HG03575 (cell line): ENCODE measurements at regions not wholly inside any gene's neighbourhood (a gene's known extent, or its start where the extent isn't known, plus 50 kb on each side); places are given as distances from the start of the nearest gene placed in this dataset.
"Not testable (repeated sequence)": the region's sequence is repeated elsewhere in the genome, so short reads cannot be mapped to it uniquely, and the experiment has no call there.

ENCODE experiments used
- ATAC-seq: cut with Tn5 transposase; IDR thresholded peaks from one replicate; pipeline ENCODE4 v1.9.1; 2021; ENCODE audit not compliant: unreplicated experiment, insufficient number of reproducible peaks, low FRiP score; ENCODE audit errors: extremely low read depth

- ATAC-seq: no peak
Observed at GRCh38 chr6:6971369-6971768, 136.4 kb upstream of the RREB1 start.

DNA sequence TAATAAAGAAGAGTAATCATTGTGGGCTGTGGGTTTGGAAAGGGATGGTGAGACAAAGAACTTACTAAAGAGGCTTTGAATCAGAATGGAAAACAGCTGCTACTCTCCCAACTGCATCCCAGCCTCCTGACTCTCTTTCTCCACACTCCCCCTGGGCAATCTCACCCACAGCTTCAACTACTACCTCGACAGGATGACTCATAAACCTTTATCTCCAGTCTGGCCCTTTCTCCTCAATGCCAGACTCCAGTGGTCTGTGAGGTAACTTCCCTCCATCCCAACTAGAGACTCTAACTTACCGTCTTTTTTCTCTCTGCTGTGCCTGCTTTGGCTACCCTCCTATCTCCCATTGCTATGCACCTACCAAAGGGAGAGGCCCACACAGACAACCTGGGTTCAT is 135.3 kb upstream of the RREB1 start:
- no peak for ATAC-seq

DNA sequence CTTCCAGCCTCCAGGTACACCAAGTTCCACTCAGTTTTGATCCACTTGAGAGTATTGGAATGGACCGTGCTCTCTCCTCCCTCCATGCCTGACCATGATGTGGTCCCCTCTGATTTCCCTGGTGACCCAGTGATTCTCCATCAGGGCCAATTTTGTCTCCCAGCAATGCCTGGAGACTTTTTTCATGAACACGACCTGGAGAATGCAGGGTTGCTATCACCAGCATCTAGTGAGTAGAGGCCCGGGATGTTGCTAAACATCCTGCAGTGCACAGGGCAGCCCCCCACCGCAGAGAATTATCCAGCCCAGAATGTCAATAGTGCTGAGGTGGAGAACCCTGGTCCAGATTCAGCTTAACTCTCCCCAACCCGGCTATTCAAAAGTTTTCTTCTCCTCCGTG is 134.0 kb upstream of the RREB1 start:
- ATAC-seq: no peak

GRCh38 chr6:6975459-6976111 is 132.2 kb upstream of the RREB1 start:
- no peak for ATAC-seq

DNA sequence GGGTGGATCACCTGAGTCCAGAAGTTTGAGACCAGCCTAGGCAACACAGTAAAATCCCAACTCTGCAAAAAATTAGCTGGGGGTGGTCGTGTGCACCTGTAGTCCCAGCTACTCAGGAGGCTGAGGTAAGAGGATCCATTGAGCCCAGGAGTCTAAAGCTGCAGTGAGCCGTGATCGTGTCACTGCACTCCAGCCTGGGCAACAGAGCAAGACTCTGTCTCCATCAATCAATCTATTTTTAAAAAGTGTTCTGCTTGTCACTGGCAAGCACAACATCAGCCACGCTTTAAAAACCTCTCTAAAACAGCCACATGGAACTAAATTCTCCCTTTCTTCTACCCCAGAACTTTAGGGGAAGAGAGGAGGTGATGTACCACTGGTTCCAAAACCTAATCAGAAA is 131.6 kb upstream of the RREB1 start:
- ATAC-seq: no peak

DNA sequence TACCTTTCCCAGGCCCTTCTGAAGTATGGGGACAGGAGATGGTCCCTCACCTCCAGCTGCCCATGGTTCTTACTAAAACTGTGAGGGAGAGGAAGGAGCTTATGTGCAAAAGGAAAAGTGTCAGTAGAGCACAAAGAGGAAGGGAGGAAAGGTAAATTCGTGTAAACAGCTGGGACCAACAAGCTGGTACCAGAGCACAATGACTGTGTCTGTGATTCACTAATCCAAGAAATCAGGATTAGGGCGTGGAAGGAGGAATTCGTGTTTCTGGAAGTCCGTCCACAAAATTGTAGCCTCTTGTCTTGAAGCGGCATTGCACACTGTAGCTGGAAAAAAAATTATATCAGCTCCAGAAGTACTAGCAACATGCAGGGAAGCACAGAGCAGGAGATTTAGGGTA is 129.0 kb upstream of the RREB1 start:
- no peak for ATAC-seq

DNA sequence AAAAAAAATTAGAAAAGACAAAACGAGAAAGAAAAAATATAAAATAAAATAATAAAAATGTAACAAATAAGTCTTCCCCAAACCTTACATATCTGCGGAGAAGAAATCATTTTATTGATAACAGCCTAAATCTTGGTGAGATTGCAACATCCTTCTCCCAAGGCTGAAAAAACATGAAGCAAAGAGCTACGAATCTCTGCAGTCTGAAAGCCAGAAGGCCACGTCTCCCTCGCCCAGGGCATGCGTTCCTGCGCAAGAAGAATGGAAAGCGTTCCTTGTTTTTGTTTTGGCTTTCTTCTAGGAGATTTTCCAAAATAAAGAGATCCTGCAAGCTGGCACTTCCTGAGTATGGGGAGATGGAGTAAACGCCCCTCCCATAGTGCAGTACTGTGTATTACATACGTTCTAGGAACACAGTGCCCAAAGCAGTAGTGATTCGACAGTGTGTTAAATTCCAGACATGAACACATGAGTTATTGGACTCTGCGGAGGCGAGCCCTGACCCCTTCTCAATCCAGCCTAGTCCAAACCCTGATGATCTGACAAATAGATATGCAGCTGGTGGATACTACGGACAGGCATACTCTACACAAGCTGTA is 126.7 kb upstream of the RREB1 start:
- no peak for ATAC-seq

- ATAC-seq: no peak
Observed at GRCh38 chr6:6981681-6982322, 126.0 kb upstream of the RREB1 start.

- no peak for ATAC-seq
Observed at GRCh38 chr6:6982663-6983062, 125.1 kb upstream of the RREB1 start.

GRCh38 chr6:6984585-6985366 is 123.0 kb upstream of the RREB1 start:
- no peak for ATAC-seq

DNA sequence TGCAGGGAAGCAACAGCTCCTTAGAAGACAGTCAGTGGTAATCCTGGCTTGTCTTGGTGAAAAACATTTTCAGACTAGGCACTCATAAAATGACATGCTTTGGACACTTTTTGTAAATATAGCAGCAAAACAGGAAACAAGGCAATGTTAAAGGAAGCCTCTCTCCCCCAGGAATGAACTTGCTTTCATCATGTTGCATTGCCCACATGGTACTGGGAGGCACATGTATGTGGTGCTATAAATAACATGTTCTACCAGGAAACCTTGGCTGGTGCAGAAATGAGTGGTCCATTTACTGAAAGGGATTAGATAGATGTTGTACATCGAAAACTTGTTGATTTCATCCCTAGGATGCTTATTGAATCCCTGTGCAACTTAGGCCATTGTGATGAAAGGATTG is 121.4 kb upstream of the RREB1 start:
- ATAC-seq: no peak

DNA sequence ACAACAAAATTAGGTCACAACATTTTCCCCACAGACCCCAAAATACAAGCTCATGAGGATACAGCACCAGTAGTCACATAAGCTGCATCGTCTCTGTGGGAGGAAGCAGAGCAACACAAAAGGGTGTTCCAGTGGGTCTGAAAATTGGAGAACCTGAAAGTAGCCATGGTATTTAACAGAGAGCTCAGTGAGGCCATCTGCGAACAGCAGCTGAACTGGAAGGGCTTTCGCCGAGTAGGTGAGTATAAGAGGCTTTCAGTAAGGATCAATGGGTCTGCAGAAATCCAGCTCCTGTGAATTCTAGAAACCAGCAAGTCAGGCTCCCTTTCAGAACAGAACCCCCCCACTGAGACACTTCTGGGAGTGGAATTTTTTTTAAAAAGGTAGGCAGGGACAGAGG is 120.0 kb upstream of the RREB1 start:
- no peak for ATAC-seq

DNA sequence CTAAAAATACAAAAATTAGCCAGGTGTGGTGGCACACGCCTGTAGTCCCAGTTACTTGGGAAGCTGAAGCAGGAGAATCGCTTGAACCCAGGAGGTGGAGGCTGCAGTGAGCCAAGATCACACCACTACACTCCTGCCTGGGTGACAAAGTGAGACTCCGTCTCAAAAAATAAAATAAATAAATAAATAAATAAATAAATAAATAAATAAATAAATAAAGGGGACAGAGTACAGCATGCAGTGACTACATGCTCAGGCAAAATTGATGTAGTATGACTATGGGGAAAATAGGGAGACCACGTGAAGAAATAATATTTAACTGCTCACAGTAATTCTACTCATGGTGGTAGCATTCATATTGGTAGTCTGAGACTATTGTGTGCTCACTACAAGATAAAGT is 117.7 kb upstream of the RREB1 start:
- ATAC-seq: not testable (repeated sequence)

DNA sequence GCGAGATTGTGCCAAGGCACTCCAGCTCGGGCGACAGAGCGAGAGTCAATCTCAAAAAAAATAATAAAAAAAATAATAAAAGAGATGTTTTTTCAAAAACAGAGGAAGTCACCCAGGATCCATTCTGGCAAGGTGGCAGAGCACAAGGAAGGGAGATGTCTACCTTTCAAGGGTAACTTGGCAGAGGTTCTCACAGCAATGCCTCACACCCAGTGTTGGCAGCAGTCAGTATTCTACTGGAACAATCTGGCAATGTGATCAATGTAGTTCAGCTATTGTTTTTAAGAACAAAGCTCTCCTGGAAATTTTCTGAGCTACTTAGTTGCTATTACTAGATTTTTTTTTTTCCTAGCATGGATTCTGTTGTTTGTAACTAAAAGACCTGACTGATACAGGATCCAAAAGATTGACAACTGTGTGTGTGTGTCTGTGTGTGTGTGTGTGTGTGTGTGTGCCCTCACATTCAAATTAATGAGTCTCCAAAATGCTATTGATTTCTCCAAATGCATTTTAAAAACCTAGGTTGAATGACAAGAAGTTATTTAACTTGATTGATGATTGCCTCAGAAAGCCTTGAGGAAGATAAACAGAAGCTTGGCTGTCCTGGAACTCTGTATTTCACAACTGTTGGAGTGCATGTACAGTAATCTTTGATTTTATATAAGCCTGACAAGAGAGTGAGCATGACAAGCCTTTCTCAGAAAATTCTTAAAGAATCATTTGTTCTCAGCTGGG is 114.1 kb upstream of the RREB1 start:
- ATAC-seq: no peak

GRCh38 chr6:6994796-6995195 is 113.0 kb upstream of the RREB1 start:
- ATAC-seq: no peak

DNA sequence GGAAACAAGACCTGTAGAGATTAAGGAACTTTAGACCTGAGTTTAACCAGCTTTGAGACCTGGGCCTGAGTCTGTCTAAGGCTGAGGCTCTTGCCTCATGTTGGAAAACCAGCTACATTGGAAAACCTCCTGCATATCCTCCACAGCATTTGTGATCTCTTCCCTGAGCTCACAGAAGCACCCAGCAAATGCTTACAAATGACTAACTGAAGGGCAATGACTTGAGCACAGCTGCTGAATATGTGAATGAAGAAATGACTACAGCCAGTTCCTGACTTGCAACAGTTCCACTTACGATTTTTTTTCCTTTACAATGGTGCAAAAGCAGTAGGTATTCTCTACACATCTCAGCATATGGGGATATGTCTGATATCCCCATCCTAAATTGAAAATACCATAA is 112.4 kb upstream of the RREB1 start:
- no peak for ATAC-seq

- no peak for ATAC-seq
Observed at GRCh38 chr6:6996124-6996523, 111.6 kb upstream of the RREB1 start.

DNA sequence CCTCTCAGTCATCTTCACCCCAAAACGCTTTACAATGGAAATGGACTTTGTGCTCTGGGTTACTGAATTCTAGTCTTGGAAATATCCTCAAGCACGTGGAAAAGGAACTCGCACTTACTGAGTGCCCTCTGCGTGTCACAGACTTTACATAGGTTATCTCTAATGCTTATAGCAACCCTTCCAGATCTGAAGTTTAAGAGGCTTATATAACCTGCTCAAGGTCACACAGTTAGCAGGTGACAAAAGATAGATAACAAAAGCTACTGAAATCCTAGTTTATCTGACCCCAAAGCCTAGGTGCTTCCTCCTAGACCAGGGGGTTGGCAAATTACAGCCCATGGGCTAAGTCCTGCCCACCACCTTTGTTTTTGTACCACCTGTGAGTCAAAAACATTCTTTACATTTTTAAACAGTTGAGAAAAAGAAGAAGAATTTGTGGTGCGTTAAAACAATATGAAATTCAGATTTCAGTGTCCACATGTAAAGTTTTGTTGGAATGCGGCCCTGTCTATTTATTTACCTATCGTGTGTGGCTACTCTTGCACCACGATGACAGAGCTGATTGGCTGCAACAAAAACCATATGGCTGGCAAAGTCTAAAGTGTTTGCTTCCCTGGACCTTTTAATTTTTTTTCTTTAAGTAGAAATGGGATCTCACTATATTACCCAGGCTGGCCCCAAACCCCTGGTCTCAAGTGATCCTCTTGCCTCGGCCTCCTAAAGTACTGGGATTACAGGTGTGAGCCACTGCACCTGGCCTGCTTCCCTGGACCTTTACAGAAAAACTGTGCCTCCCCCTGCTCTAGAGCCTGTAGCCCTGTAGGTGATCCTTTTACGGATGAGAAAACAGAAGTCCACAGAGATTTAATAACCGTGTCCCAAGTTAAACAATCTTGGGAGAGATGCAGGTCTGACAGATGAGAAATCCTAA is 110.2 kb upstream of the RREB1 start:
- no peak for ATAC-seq
